Natural killer cell (primary cell): ENCODE measurements at regions not wholly inside any gene's neighbourhood (a gene's known extent, or its start where the extent isn't known, plus 50 kb on each side); places are given as distances from the start of the nearest gene placed in this dataset.

Experiments
- ATAC-seq, 3 donors: fragments of 150-1000 bp in 2 of 3; fragments of 200-7000 bp in 1 of 3; cut with Tn5 transposase; 1 replicate in 1 of 3; 2 replicates in 2 of 3; pipeline ENCODE4 v1.10.0; 2021; ENCODE audit warnings: mild to moderate bottlenecking in 2 of 3, moderate library complexity in 2 of 3
- DNase-seq, 2 donors: peaks; one replicate each; pipeline versions ENCODE4 v3.0.0 to v3.0.0-alpha.2; 2013 to 2021; ENCODE audit warnings: mixed read lengths in 1 of 2
- H3K27ac ChIP-seq: one replicate; pipeline ENCODE4 v1.5.1; 2013; ENCODE audit warnings: mild to moderate bottlenecking, low read length
- H3K27me3 ChIP-seq: one replicate; pipeline ENCODE4 v1.6.1; 2013; ENCODE audit warnings: low read length; ENCODE audit not compliant: control insufficient read depth, insufficient read depth
- H3K36me3 ChIP-seq: one replicate; pipeline ENCODE4 v1.6.1; 2013; ENCODE audit warnings: low read length; ENCODE audit not compliant: control insufficient read depth, insufficient read depth
- H3K4me1 ChIP-seq: one replicate; pipeline ENCODE4 v1.6.1; 2013; ENCODE audit warnings: low read length; ENCODE audit not compliant: control insufficient read depth, insufficient read depth
- H3K4me3 ChIP-seq: one replicate; pipeline ENCODE4 v1.5.1; 2013; ENCODE audit warnings: low read length
- H3K9me3 ChIP-seq: one replicate; pipeline ENCODE4 v1.6.1; 2013; ENCODE audit warnings: low read length; ENCODE audit not compliant: control insufficient read depth, insufficient read depth
- H3K27ac Mint-ChIP-seq, 2 donors: one replicate each; pipeline ENCODE4 v1.8.0; 2022; ENCODE audit warnings: mild to moderate bottlenecking in 2 of 2, mixed read lengths in 2 of 2, moderate library complexity in 1 of 2
- H3K27me3 Mint-ChIP-seq, 2 donors: one replicate each; pipeline ENCODE4 v1.8.0; 2022; ENCODE audit warnings: low read depth in 2 of 2, mixed read lengths in 2 of 2
- H3K36me3 Mint-ChIP-seq: one replicate; pipeline ENCODE4 v1.8.0; 2022; ENCODE audit warnings: mixed read lengths
- H3K4me1 Mint-ChIP-seq, 2 donors: one replicate each; pipeline ENCODE4 v1.8.0; 2022; ENCODE audit warnings: mixed read lengths in 2 of 2
- H3K4me3 Mint-ChIP-seq: one replicate; pipeline ENCODE4 v1.8.0; 2022; ENCODE audit warnings: mild to moderate bottlenecking, moderate library complexity, mixed read lengths
- H3K9me3 Mint-ChIP-seq, 2 donors: one replicate each; pipeline ENCODE4 v1.8.0; 2022; ENCODE audit warnings: mixed read lengths in 2 of 2
- CTCF ChIP-seq: fragments of 200-600 bp; IDR thresholded peaks from one replicate; pipeline ENCODE4 v1.8.0; 2022; ENCODE audit warnings: antibody characterized with exemption
- WGBS: methylation state at CpG from one replicate; pipeline ENCODE4 v1.1.7; 2013; ENCODE audit warnings: missing lambda C conversion rate; ENCODE audit not compliant: insufficient coverage; 5-methylcytosine and 5-hydroxymethylcytosine counted together
- intact Hi-C: fragments of 100-400 bp; cut with micrococcal nuclease; formaldehyde crosslinking; loops from one replicate; pipeline ENCODE4 v1.14.2; 2022

- Mint-ChIP-seq H3K36me3 (peaks cover 11% of the 10 kb centered on the region), H3K9me3 (peaks cover 4 to 15% of the 10 kb centered on the region in 2 donors), H3K4me1 (no peaks in the 10 kb centered on the region), H3K27me3 (peaks cover 5 to 18% of the 10 kb centered on the region in 2 donors), H3K4me3 (no peak overlapping the region), H3K27ac (no peak overlapping the region)
- Histone ChIP-seq H3K9me3 (no peaks in the 10 kb centered on the region), H3K36me3 (no peaks in the 10 kb centered on the region), H3K4me3 (no peak overlapping the region), H3K4me1 (no peaks in the 10 kb centered on the region), H3K27me3 (no peaks in the 10 kb centered on the region), H3K27ac (no peak overlapping the region)
- 94% methylated on average over 2 of the region's 2 CpGs for WGBS
- TF ChIP-seq CTCF = no peak
- DNase-seq (no peak), ATAC-seq (no peak)
- intact Hi-C loops = no loop called here
Observed at GRCh38 chr5:115440782-115441451, 103.7 kb downstream of the FEM1C start.

GRCh38 chr5:115439639-115440038 lies 104.9 kb downstream of the FEM1C start:
- 92% methylated on average over 2 of the region's 2 CpGs for WGBS

GRCh38 chr5:115439042-115439441 lies 105.5 kb downstream of the FEM1C start:
- Mint-ChIP-seq H3K9me3 (peaks cover 4 to 15% of the 10 kb centered on the region in 2 donors), H3K4me3 (no peak overlapping the region), H3K4me1 (no peaks in the 10 kb centered on the region), H3K27me3 (peaks cover 5 to 12% of the 10 kb centered on the region in 2 donors), H3K36me3 (peaks cover 11% of the 10 kb centered on the region), H3K27ac (no peak overlapping the region)
- Histone ChIP-seq H3K4me3 (no peak overlapping the region), H3K27ac (no peak overlapping the region), H3K27me3 (no peaks in the 10 kb centered on the region), H3K9me3 (no peaks in the 10 kb centered on the region), H3K4me1 (no peaks in the 10 kb centered on the region), H3K36me3 (no peaks in the 10 kb centered on the region)
- 85% methylated on average over 2 of the region's 2 CpGs for WGBS
- no peak for DNase-seq
- TF ChIP-seq CTCF = no peak
- intact Hi-C loops = no loop called here
- no peak for ATAC-seq

More at GRCh38 chr5:115439639-115440038, 104.9 kb downstream of the FEM1C start:
- Mint-ChIP-seq H3K36me3 (peaks cover 11% of the 10 kb centered on the region), H3K4me1 (no peaks in the 10 kb centered on the region), H3K27me3 (peaks cover 5 to 15% of the 10 kb centered on the region in 2 donors), H3K9me3 (peaks cover 4 to 15% of the 10 kb centered on the region in 2 donors), H3K27ac (no peak overlapping the region), H3K4me3 (no peak overlapping the region)
- no peak for DNase-seq
- no peaks in the 10 kb centered on the region for H3K4me1 ChIP-seq
- no peak for TF ChIP-seq CTCF
- no peaks in the 10 kb centered on the region for H3K9me3 ChIP-seq
- no peak for ATAC-seq
- no peak overlapping the region for H3K27ac ChIP-seq
- no peaks in the 10 kb centered on the region for H3K27me3 ChIP-seq
- H3K36me3 ChIP-seq = no peaks in the 10 kb centered on the region
- no peak overlapping the region for H3K4me3 ChIP-seq
- intact Hi-C loops = no loop called here
